Neural crest cell (in vitro differentiated cells): ENCODE measurements at regions not wholly inside any gene's neighbourhood (a gene's known extent, or its start where the extent isn't known, plus 50 kb on each side); places are given as distances from the start of the nearest gene placed in this dataset.
"Not testable (repeated sequence)": the region's sequence is repeated elsewhere in the genome, so short reads cannot be mapped to it uniquely, and the experiment has no call there.

Experiments used
- DNase-seq: peaks from one replicate; pipeline ENCODE4 v3.0.0; 2021; ENCODE audit warnings: low read depth, mixed read lengths, low spot score
- H3K27ac Mint-ChIP-seq: one replicate; pipeline ENCODE4 v1.8.0; 2021; ENCODE audit warnings: mild to moderate bottlenecking, mixed read lengths; ENCODE audit not compliant: unreplicated experiment
- H3K27me3 Mint-ChIP-seq: 2 replicates; pipeline ENCODE4 v1.8.0; 2021; ENCODE audit warnings: low read depth, mild to moderate bottlenecking, mixed read lengths
- H3K36me3 Mint-ChIP-seq: 2 replicates; pipeline ENCODE4 v1.8.0; 2021; ENCODE audit warnings: low read depth, mild to moderate bottlenecking, mixed read lengths
- H3K4me1 Mint-ChIP-seq: 2 replicates; pipeline ENCODE4 v1.8.0; 2021; ENCODE audit warnings: mixed read lengths
- H3K4me3 Mint-ChIP-seq: one replicate; pipeline ENCODE4 v1.8.0; 2021; ENCODE audit warnings: mild to moderate bottlenecking, mixed read lengths
- H3K9me3 Mint-ChIP-seq: 2 replicates; pipeline ENCODE4 v1.8.0; 2021; ENCODE audit warnings: mixed read lengths
- CTCF ChIP-seq: fragments of 200-600 bp; sonication (generic); conservative IDR thresholded peaks from 2 replicates; pipeline ENCODE4 v1.5.0; 2021; ENCODE audit warnings: antibody characterized with exemption, mild to moderate bottlenecking

DNA sequence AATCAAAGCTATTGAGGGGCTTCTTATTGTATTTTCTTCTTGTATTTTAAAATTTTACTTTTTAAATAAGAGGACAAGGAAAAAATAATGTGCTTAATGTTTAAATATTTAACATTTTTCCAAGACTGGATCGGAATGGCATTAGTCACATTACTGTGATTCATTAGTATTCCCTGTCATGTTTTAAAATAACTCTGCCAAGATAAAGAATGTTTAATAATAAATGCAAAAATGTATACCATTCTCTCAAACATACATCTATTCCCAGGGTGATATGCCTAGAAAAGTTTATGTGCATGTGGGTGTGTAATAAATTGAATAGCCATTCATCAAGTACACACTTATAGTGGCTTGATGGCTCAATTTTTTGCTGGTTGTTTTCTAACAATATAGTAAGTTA lies 936.1 kb downstream of the PLOD2 start:
- H3K27ac Mint-ChIP-seq, result no peak overlapping the region
- no peak overlapping the region for H3K4me3 Mint-ChIP-seq
- H3K36me3 Mint-ChIP-seq, result no peaks in the 10 kb centered on the region
- no peaks in the 10 kb centered on the region for H3K4me1 Mint-ChIP-seq
- no peaks in the 10 kb centered on the region for H3K9me3 Mint-ChIP-seq
- TF ChIP-seq CTCF, result no peak
- no peak for DNase-seq
- no peaks in the 10 kb centered on the region for H3K27me3 Mint-ChIP-seq

- DNase-seq, result no peak
- Mint-ChIP-seq H3K4me3 (no peak overlapping the region), H3K27me3 (no peaks in the 10 kb centered on the region), H3K4me1 (no peaks in the 10 kb centered on the region), H3K36me3 (no peaks in the 10 kb centered on the region), H3K27ac (no peak overlapping the region), H3K9me3 (peaks cover 14% of the 10 kb centered on the region)
- TF ChIP-seq CTCF, result no peak
Observed at GRCh38 chr3:145243875-145244274, 917.1 kb downstream of the PLOD2 start.

- TF ChIP-seq CTCF, result no peak
- no peak overlapping the region for H3K4me3 Mint-ChIP-seq
- no peaks in the 10 kb centered on the region for H3K27me3 Mint-ChIP-seq
- peaks cover 14% of the 10 kb centered on the region for H3K9me3 Mint-ChIP-seq
- no peak for DNase-seq
- H3K4me1 Mint-ChIP-seq, result no peaks in the 10 kb centered on the region
- peaks cover under 1% of the 10 kb centered on the region for H3K36me3 Mint-ChIP-seq
- no peak overlapping the region for H3K27ac Mint-ChIP-seq
Observed at GRCh38 chr3:145244327-145244726, 916.7 kb downstream of the PLOD2 start.

- H3K27ac Mint-ChIP-seq, result no peak overlapping the region
- peaks cover 4% of the 10 kb centered on the region for H3K36me3 Mint-ChIP-seq
- DNase-seq, result no peak
- no peaks in the 10 kb centered on the region for H3K27me3 Mint-ChIP-seq
- no peak for TF ChIP-seq CTCF
- no peaks in the 10 kb centered on the region for H3K4me1 Mint-ChIP-seq
- H3K4me3 Mint-ChIP-seq, result no peak overlapping the region
- peaks cover 17% of the 10 kb centered on the region for H3K9me3 Mint-ChIP-seq
Observed at GRCh38 chr3:145246291-145246690, 914.7 kb downstream of the PLOD2 start.

DNA sequence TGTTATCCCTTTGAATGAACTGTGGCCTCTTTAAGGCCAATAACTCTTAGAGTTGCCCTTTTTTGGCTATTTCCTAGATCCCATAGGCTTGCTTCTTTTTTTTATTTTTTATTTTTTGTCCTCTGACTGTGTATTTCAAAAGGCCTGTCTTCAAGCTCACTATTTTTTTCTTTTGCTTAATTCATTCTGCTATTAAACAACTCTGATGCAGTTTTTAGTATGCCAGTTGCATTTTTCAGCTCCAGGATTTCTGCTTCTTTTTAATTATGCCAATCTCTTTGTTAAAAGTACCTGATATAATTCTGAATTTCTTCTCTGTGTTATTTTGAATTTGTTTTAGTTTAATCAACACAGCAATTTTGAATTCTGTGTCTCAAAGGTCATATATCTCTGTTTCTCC lies 912.1 kb downstream of the PLOD2 start:
- Mint-ChIP-seq H3K27ac (no peak overlapping the region), H3K9me3 (peaks cover 9% of the 10 kb centered on the region), H3K27me3 (no peaks in the 10 kb centered on the region), H3K4me3 (no peak overlapping the region), H3K36me3 (peaks cover 4% of the 10 kb centered on the region), H3K4me1 (no peaks in the 10 kb centered on the region)
- DNase-seq, result no peak
- TF ChIP-seq CTCF, result no peak

GRCh38 chr3:145251311-145251710 lies 909.7 kb downstream of the PLOD2 start:
- peaks cover 4% of the 10 kb centered on the region for H3K36me3 Mint-ChIP-seq
- no peak for TF ChIP-seq CTCF
- H3K27me3 Mint-ChIP-seq, result no peaks in the 10 kb centered on the region
- H3K4me3 Mint-ChIP-seq, result no peak overlapping the region
- no peak overlapping the region for H3K27ac Mint-ChIP-seq
- peaks cover 5% of the 10 kb centered on the region for H3K9me3 Mint-ChIP-seq
- H3K4me1 Mint-ChIP-seq, result no peaks in the 10 kb centered on the region
- DNase-seq, result no peak

GRCh38 chr3:145257967-145258366 lies 903.0 kb downstream of the PLOD2 start:
- H3K4me1 Mint-ChIP-seq, result peaks cover 12% of the 10 kb centered on the region
- H3K4me3 Mint-ChIP-seq, H3K9me3 Mint-ChIP-seq, DNase-seq, H3K27ac Mint-ChIP-seq, H3K36me3 Mint-ChIP-seq, H3K27me3 Mint-ChIP-seq: not testable (repeated sequence)
